ENCODE measurements at regions not wholly inside any gene's neighbourhood (a gene's known extent, or its start where the extent isn't known, plus 50 kb on each side); places are given as distances from the start of the nearest gene placed in this dataset.

- TF ChIP-seq CTCF (conservative IDR thresholded peaks at IDR 0.05; ENCODE audit: low read depth, low read length), result no peak
- no peak for TF ChIP-seq RAD21 (IDR thresholded peaks at IDR 0.05; ENCODE audit: low read length)
Measured at GRCh38 chr18:25010623-25011374, 341.2 kb downstream of the ZNF521 start.
